CD4-positive, alpha-beta T cell treated with Interleukin-15 for 1 hour (primary cell): ENCODE measurements at regions not wholly inside any gene's neighbourhood (a gene's known extent, or its start where the extent isn't known, plus 50 kb on each side); places are given as distances from the start of the nearest gene placed in this dataset.

Experiments
- DNase-seq: peaks from one replicate; pipeline ENCODE4 v3.0.0-alpha.2; 2020

- DNase-seq, result no peak
These were observed 100.7 kb upstream of the MVB12B start for GRCh38 chr9:126225611-126226609.

- no peak for DNase-seq
These were observed 99.4 kb upstream of the MVB12B start for GRCh38 chr9:126226991-126227936.

GRCh38 chr9:126228111-126228780 is 98.4 kb upstream of the MVB12B start:
- no peak for DNase-seq

GRCh38 chr9:126228781-126229444 is 97.7 kb upstream of the MVB12B start:
- DNase-seq, result peak; percentile 48

GRCh38 chr9:126229501-126229900 is 97.1 kb upstream of the MVB12B start:
- no peak for DNase-seq

GRCh38 chr9:126230692-126231091 is 95.9 kb upstream of the MVB12B start:
- DNase-seq, result no peak

- DNase-seq, result no peak
These were observed 94.2 kb upstream of the MVB12B start for GRCh38 chr9:126232461-126232860.

GRCh38 chr9:126233175-126233574 is 93.5 kb upstream of the MVB12B start:
- DNase-seq, result no peak

GRCh38 chr9:126233913-126234525 is 92.6 kb upstream of the MVB12B start:
- DNase-seq, result no peak

GRCh38 chr9:126234681-126235335 is 91.8 kb upstream of the MVB12B start:
- no peak for DNase-seq

- DNase-seq, result no peak
These were observed 91.0 kb upstream of the MVB12B start for GRCh38 chr9:126235336-126236243.

GRCh38 chr9:126236273-126236672 is 90.4 kb upstream of the MVB12B start:
- no peak for DNase-seq

- DNase-seq, result no peak
These were observed 88.2 kb upstream of the MVB12B start for GRCh38 chr9:126238415-126238814.

GRCh38 chr9:126239515-126239914 is 87.1 kb upstream of the MVB12B start:
- no peak for DNase-seq

- DNase-seq, result no peak
These were observed 85.8 kb upstream of the MVB12B start for GRCh38 chr9:126240835-126241234.

- DNase-seq, result no peak
These were observed 77.9 kb upstream of the MVB12B start for GRCh38 chr9:126248680-126249079.

- no peak for DNase-seq
These were observed 64.9 kb upstream of the MVB12B start for GRCh38 chr9:126261584-126262356.

GRCh38 chr9:126262738-126263137 is 63.9 kb upstream of the MVB12B start:
- no peak for DNase-seq

GRCh38 chr9:126270556-126270955 is 56.1 kb upstream of the MVB12B start:
- DNase-seq, result no peak
